A673 (cell line): ENCODE measurements at regions not wholly inside any gene's neighbourhood (a gene's known extent, or its start where the extent isn't known, plus 50 kb on each side); places are given as distances from the start of the nearest gene placed in this dataset.

Experiments
- EZH2 ChIP-seq: fragments of 200-600 bp; sonication (generic); IDR thresholded peaks from 2 replicates; pipeline ENCODE4 v1.6.1; 2017; ENCODE audit warnings: borderline replicate concordance, low read depth, mild to moderate bottlenecking, mixed read lengths, antibody characterized with exemption, low read length; ENCODE audit not compliant: poor library complexity, severe bottlenecking
- TF ChIP-seq, protein P1 (sequence below): fragments of 300-800, 200-600 bp; sonication (generic); conservative IDR thresholded peaks from 2 replicates; pipeline ENCODE4 v1.5.1; 2017; ENCODE audit warnings: low read depth, mild to moderate bottlenecking, antibody characterized with exemption, low read length, moderate library complexity, mixed read lengths

DNA sequence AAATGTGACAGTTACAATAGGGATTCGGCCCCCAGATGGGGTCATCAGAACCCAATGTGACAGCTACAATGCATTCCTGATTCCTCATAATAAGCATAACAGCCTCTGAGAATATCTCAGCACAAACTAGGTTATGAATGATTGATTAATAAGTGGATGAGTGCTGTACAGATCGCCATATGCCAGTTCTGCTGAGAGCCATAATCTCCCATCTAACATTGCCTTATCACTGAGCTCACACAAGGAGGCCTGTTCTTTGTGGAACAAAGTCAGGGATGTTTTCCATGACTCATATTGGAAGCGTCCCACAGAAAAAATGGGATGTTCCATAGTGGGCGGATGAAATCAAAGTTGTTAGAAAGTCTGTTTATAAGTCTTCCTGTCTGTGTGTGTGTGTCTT, 89.6 kb downstream of the KIF4B start:
- no peak for TF ChIP-seq EZH2
- TF ChIP-seq, protein P1, sequence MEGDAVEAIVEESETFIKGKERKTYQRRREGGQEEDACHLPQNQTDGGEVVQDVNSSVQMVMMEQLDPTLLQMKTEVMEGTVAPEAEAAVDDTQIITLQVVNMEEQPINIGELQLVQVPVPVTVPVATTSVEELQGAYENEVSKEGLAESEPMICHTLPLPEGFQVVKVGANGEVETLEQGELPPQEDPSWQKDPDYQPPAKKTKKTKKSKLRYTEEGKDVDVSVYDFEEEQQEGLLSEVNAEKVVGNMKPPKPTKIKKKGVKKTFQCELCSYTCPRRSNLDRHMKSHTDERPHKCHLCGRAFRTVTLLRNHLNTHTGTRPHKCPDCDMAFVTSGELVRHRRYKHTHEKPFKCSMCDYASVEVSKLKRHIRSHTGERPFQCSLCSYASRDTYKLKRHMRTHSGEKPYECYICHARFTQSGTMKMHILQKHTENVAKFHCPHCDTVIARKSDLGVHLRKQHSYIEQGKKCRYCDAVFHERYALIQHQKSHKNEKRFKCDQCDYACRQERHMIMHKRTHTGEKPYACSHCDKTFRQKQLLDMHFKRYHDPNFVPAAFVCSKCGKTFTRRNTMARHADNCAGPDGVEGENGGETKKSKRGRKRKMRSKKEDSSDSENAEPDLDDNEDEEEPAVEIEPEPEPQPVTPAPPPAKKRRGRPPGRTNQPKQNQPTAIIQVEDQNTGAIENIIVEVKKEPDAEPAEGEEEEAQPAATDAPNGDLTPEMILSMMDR = no peak
